ENCODE measurements at regions not wholly inside any gene's neighbourhood (a gene's known extent, or its start where the extent isn't known, plus 50 kb on each side); places are given as distances from the start of the nearest gene placed in this dataset.

GRCh38 chr4:62470020-62470419, 1269.9 kb downstream of the ADGRL3 start:
- H4K8ac ChIP-seq (ENCODE audit: low read depth in 2 of 2, low read length in 2 of 2) = no peak overlapping the region
- H3K27me3 ChIP-seq (ENCODE audit: control insufficient read depth, insufficient read depth, low read length) = no peaks in the 10 kb centered on the region
- H2AK5ac ChIP-seq (ENCODE audit: low read depth, low read length) = no peak overlapping the region
- TF ChIP-seq, protein P1, sequence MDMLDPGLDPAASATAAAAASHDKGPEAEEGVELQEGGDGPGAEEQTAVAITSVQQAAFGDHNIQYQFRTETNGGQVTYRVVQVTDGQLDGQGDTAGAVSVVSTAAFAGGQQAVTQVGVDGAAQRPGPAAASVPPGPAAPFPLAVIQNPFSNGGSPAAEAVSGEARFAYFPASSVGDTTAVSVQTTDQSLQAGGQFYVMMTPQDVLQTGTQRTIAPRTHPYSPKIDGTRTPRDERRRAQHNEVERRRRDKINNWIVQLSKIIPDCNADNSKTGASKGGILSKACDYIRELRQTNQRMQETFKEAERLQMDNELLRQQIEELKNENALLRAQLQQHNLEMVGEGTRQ (IDR thresholded peaks at IDR 0.05; ENCODE audit: low read depth, low read length) = no peak
- TF ChIP-seq POLR2A (IDR thresholded peaks at IDR 0.05; ENCODE audit: low read depth, low read length) (no peak), RCOR1 (IDR thresholded peaks at IDR 0.05; ENCODE audit: insufficient replicate concordance, low read length) (no peak), MAFK (IDR thresholded peaks at IDR 0.05; ENCODE audit: low read depth, low read length) (no peak), NFE2L2 (IDR thresholded peaks at IDR 0.05; ENCODE audit: low read depth, low read length) (no peak), RAD21 (IDR thresholded peaks at IDR 0.05; ENCODE audit: low read length) (no peak), CHD1 (IDR thresholded peaks at IDR 0.05; ENCODE audit: low read depth, low read length) (no peak), MAZ (IDR thresholded peaks at IDR 0.05; ENCODE audit: borderline replicate concordance, low read depth, low read length) (no peak), MXI1 (IDR thresholded peaks at IDR 0.05; ENCODE audit: borderline replicate concordance, low read depth, low read length) (no peak), FOS (IDR thresholded peaks at IDR 0.05; ENCODE audit: low read depth, low read length) (no peak)
- H3K9me3 ChIP-seq (ENCODE audit: control insufficient read depth, insufficient read depth, low read length) = peaks cover 2% of the 10 kb centered on the region; the same call in 1 of the 2 replicates
- H3K18ac ChIP-seq (ENCODE audit: low read depth, low read length) = no peak overlapping the region
- no peak overlapping the region for H2AFZ ChIP-seq (replicated peaks; ENCODE audit: low read length, poor library complexity)
- H3K36me3 ChIP-seq (ENCODE audit: control insufficient read depth, insufficient read depth, low read length) = no peaks in the 10 kb centered on the region
- no peak overlapping the region for H3K4ac ChIP-seq (ENCODE audit: low read depth, low read length)
- dilution Hi-C loops (cut with HindIII; ENCODE audit: low sequenced_read_pairs, unreplicated experiment) (no loop called here), intact Hi-C loops (cut with micrococcal nuclease) (no loop called here), in situ Hi-C loops (cut with MboI; ENCODE audit: low sequenced_read_pairs) (no loop called here)
- no peak overlapping the region for H3K4me2 ChIP-seq (ENCODE audit: low read depth, low read length)
- DNase-seq (no peak), ATAC-seq (ENCODE audit: low read depth) (no peak)
- no peak overlapping the region for H3K27ac ChIP-seq (ENCODE audit: insufficient read depth, low read length)
- CTCF ChIA-PET = no interaction called here
- no peaks in the 10 kb centered on the region for H3K9me1 ChIP-seq (ENCODE audit: insufficient read depth, low read length)
- H2BK5ac ChIP-seq (ENCODE audit: low read depth, low read length, poor library complexity, severe bottlenecking) = no peak overlapping the region
- 100% methylated on average over 1 of the region's 6 CpGs; no CpG with 5 or more reads in 1 of the 2 experiments for WGBS, 2 experiments (ENCODE audit: extremely low coverage in 2 of 2, insufficient read length in 1 of 2)
- H4K20me1 ChIP-seq (ENCODE audit: insufficient read depth, low read length) = no peaks in the 10 kb centered on the region
- no peak overlapping the region for H3K56ac ChIP-seq (ENCODE audit: extremely low read depth, insufficient read depth, low read length)
- no peaks in the 10 kb centered on the region for H3K79me1 ChIP-seq (ENCODE audit: low read depth in 1 of 2, low read length in 2 of 2)
- no TSS peak for BruUV-seq (replicated peaks)
- no peaks in the 10 kb centered on the region for H3K4me1 ChIP-seq (ENCODE audit: control insufficient read depth, insufficient read depth, low read length)
- H2BK120ac ChIP-seq (ENCODE audit: low read depth, low read length) = no peak overlapping the region
- H4K5ac ChIP-seq (ENCODE audit: low read depth, low read length) = no peak overlapping the region
- no peak overlapping the region for H2BK20ac ChIP-seq (ENCODE audit: low read depth, low read length)
- no peak overlapping the region for H3K9ac ChIP-seq (ENCODE audit: low read depth, low read length)
- no peak overlapping the region for H3K14ac ChIP-seq (replicated peaks; ENCODE audit: low read depth, low read length)
- H3K4me3 ChIP-seq (ENCODE audit: insufficient read depth, low read depth, low read length) = no peak overlapping the region
- H2BK15ac ChIP-seq (ENCODE audit: low read depth, low read length) = no peak overlapping the region
- H3K23ac ChIP-seq (ENCODE audit: low read depth, low read length) = no peak overlapping the region
- no peak overlapping the region for H2AK9ac ChIP-seq (replicated peaks; ENCODE audit: low read depth, low read length, poor library complexity)
- H4K91ac ChIP-seq (ENCODE audit: insufficient read depth, low read depth, low read length) = no peak overlapping the region
- POLR2A ChIA-PET (ENCODE audit: unreplicated experiment) = no interaction called here

All from IMR-90 (cell line).